HUES6 (cell line): ENCODE measurements at regions not wholly inside any gene's neighbourhood (a gene's known extent, or its start where the extent isn't known, plus 50 kb on each side); places are given as distances from the start of the nearest gene placed in this dataset.

Source experiments
- H3K27ac ChIP-seq: 2 replicates; pipeline ENCODE4 v1.7.0; 2013; ENCODE audit warnings: low read depth, mild to moderate bottlenecking, low read length, inconsistent platforms
- H3K27me3 ChIP-seq: 2 replicates; pipeline ENCODE4 v1.6.1; 2013; ENCODE audit warnings: low read length; ENCODE audit not compliant: control insufficient read depth, insufficient read depth
- H3K36me3 ChIP-seq: 2 replicates; pipeline ENCODE4 v1.6.1; 2013; ENCODE audit warnings: low read length; ENCODE audit not compliant: control insufficient read depth, insufficient read depth
- H3K4me1 ChIP-seq: 2 replicates; pipeline ENCODE4 v1.6.1; 2013; ENCODE audit warnings: low read length; ENCODE audit not compliant: control insufficient read depth, insufficient read depth
- H3K4me3 ChIP-seq: 2 replicates; pipeline ENCODE4 v1.5.1; 2013; ENCODE audit warnings: low read depth, low read length
- H3K9ac ChIP-seq: one replicate; pipeline ENCODE4 v1.6.1; 2013; ENCODE audit warnings: mild to moderate bottlenecking, low read length
- H3K9me3 ChIP-seq: 2 replicates; pipeline ENCODE4 v1.6.1; 2013; ENCODE audit warnings: low read depth, low read length; ENCODE audit not compliant: control insufficient read depth, insufficient read depth

DNA sequence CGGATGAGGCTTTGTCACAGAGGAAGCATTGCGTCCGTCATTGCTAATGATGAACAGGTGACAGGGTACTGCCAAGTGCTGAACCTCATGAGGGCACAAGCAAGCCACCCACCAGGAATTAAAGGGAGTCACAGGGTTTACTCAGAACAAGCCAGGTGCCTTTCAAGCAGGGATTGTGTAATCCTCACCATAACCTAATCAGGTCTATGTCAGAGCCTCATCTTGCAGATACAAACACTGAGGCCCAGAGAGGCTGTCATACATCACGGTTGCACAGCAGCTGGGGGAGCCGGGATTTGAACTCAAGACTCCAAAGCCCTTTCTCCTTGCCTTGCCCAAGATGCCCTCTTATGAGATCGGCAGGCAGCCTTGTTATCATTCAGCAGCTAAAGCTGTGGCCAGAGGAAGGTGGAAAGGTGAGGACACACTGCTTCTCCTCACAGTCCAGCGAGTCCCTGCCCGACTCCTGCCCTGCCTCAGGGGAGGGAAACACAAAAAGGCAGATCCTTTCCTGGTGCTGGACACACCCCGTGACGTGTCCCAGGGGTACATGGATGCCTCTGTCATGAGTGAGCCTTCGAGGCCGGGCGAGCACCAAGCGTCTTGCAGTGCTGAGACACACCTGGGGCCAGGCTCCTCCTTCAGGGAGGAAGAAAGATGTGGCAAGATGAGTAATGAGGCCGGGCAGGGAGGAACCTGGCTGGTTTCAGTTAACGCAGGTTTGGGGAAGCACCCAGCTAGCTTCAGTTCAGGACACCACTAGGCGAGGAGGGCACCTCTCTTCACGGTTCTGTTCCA is 214.9 kb downstream of the LY86 start:
- H3K9me3 ChIP-seq = no peaks in the 10 kb centered on the region; the same call in 1 of the 2 replicates
- H3K27me3 ChIP-seq = no peaks in the 10 kb centered on the region
- H3K4me3 ChIP-seq = no peak overlapping the region
- H3K27ac ChIP-seq = no peak overlapping the region
- no peak overlapping the region for H3K9ac ChIP-seq
- H3K36me3 ChIP-seq = no peaks in the 10 kb centered on the region
- H3K4me1 ChIP-seq = peaks cover 13% of the 10 kb centered on the region; the same call in 1 of the 2 replicates

- Histone ChIP-seq H3K4me1 (peaks cover 17% of the 10 kb centered on the region; the same call in 1 of the 2 replicates), H3K27me3 (no peaks in the 10 kb centered on the region), H3K9ac (no peak overlapping the region), H3K4me3 (no peak overlapping the region), H3K9me3 (no peaks in the 10 kb centered on the region; the same call in 1 of the 2 replicates), H3K36me3 (no peaks in the 10 kb centered on the region), H3K27ac (no peak overlapping the region)
These were observed 216.5 kb downstream of the LY86 start for GRCh38 chr6:6804843-6805615.

DNA sequence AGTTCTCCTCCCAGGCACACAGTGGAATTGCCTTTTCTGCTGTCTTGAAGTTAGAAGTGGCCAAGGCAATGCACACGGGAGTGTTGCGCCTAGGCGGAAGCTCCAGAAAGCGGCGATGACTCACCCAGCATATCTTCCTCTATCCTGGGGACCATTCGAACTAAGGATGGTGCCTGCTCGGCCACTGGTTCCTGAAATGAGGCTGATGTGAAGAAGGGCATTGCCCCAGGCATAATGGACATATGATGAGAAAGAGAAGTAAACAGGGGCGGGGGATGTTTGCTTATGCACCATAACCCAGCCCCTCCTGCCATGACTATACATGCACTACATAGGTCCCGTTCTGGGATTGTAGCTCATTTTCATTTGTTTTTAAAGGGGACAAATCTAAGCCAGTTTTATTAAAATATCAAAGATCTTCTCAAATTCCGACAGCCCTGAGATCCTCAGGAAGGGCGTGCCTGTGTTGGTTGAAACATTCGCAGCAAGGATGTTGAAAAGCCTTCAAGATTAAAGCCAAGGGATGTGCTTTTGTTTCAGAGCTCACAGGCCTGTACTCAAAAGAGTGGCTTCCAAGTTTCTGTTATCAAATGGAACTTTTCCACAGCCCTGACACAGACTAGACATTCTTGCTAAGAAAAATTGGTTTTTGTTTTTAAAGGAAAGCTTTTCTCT is 218.5 kb downstream of the LY86 start:
- Histone ChIP-seq H3K9ac (no peak overlapping the region), H3K36me3 (no peaks in the 10 kb centered on the region), H3K27me3 (no peaks in the 10 kb centered on the region), H3K27ac (no peak overlapping the region), H3K4me1 (peaks cover 33% of the 10 kb centered on the region), H3K4me3 (no peak overlapping the region), H3K9me3 (no peaks in the 10 kb centered on the region; the same call in 1 of the 2 replicates)

DNA sequence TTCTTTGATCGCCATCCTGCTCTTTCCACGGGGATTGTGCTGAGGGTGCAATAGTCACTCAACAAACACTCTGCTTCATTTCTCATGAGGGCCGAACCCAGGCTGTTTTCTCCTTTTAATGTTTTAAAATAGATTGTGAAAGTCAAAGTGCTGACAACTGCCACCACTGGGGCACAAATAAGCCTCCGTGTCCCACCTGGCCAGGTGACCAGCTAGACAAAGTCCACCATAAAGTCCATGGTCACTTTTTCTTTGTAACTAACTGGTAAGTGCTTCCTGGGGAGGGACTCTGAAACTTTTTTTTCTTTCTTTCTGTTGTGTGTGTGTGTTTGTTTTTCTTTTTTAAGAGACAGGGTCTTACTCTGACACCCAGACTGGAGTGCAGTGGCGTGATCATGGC is 219.8 kb downstream of the LY86 start:
- H3K27me3 ChIP-seq = no peaks in the 10 kb centered on the region
- H3K9ac ChIP-seq = no peak overlapping the region
- H3K27ac ChIP-seq = no peak overlapping the region
- H3K4me1 ChIP-seq = peaks cover 40% of the 10 kb centered on the region
- no peaks in the 10 kb centered on the region; the same call in 1 of the 2 replicates for H3K9me3 ChIP-seq
- H3K36me3 ChIP-seq = no peaks in the 10 kb centered on the region
- H3K4me3 ChIP-seq = no peak overlapping the region

- H3K27ac ChIP-seq = no peak overlapping the region
- H3K36me3 ChIP-seq = no peaks in the 10 kb centered on the region
- H3K27me3 ChIP-seq = no peaks in the 10 kb centered on the region
- peaks cover 34% of the 10 kb centered on the region for H3K4me1 ChIP-seq
- no peaks in the 10 kb centered on the region; the same call in 1 of the 2 replicates for H3K9me3 ChIP-seq
- no peak overlapping the region for H3K4me3 ChIP-seq
- no peak overlapping the region for H3K9ac ChIP-seq
These were observed 220.4 kb downstream of the LY86 start for GRCh38 chr6:6808915-6809314.

GRCh38 chr6:6810727-6811126 is 222.2 kb downstream of the LY86 start:
- Histone ChIP-seq H3K27ac (no peak overlapping the region), H3K36me3 (no peaks in the 10 kb centered on the region), H3K4me1 (peaks cover 34% of the 10 kb centered on the region), H3K4me3 (no peak overlapping the region), H3K9ac (peak overlapping the region; percentile 7), H3K9me3 (no peaks in the 10 kb centered on the region), H3K27me3 (no peaks in the 10 kb centered on the region)

- Histone ChIP-seq H3K9me3 (no peaks in the 10 kb centered on the region), H3K36me3 (no peaks in the 10 kb centered on the region), H3K4me3 (peak overlapping the region; percentile 13; the same call in 1 of the 2 replicates), H3K27ac (no peak overlapping the region), H3K4me1 (peaks cover 34% of the 10 kb centered on the region), H3K9ac (peak overlapping the region; percentile 19), H3K27me3 (no peaks in the 10 kb centered on the region)
These were observed 222.8 kb downstream of the LY86 start for GRCh38 chr6:6811128-6812009.

GRCh38 chr6:6812427-6812826 is 223.9 kb downstream of the LY86 start:
- Histone ChIP-seq H3K36me3 (no peaks in the 10 kb centered on the region), H3K4me1 (peaks cover 27% of the 10 kb centered on the region), H3K4me3 (no peak overlapping the region), H3K9ac (no peak overlapping the region), H3K27ac (no peak overlapping the region), H3K27me3 (no peaks in the 10 kb centered on the region), H3K9me3 (no peaks in the 10 kb centered on the region)

DNA sequence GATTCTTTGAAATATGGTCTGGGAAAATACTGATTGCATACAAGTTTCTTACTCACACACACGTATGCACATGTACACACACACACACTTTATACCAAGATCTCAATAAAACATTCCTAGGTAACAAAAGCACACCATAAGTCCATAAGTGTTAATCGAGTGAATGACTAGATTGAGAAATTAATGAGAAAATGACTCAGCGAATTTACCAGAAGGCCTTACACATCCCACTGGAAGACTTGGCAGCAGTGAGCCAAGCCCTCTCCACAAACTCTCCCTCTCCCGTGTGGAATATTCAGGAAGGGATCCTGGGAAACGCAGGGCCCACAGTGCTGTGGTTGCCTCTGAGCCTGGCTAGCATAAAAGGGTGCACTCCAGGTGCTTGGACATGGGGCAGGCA is 227.2 kb downstream of the LY86 start:
- no peak overlapping the region for H3K27ac ChIP-seq
- no peak overlapping the region for H3K4me3 ChIP-seq
- H3K36me3 ChIP-seq = no peaks in the 10 kb centered on the region
- peaks cover 27% of the 10 kb centered on the region for H3K4me1 ChIP-seq
- no peaks in the 10 kb centered on the region for H3K9me3 ChIP-seq
- H3K9ac ChIP-seq = no peak overlapping the region
- H3K27me3 ChIP-seq = no peaks in the 10 kb centered on the region

GRCh38 chr6:6816716-6817115 is 228.2 kb downstream of the LY86 start:
- Histone ChIP-seq H3K27ac (no peak overlapping the region), H3K9me3 (peaks cover 3% of the 10 kb centered on the region; the same call in 1 of the 2 replicates), H3K36me3 (no peaks in the 10 kb centered on the region), H3K4me3 (no peak overlapping the region), H3K9ac (no peak overlapping the region), H3K4me1 (peaks cover 20% of the 10 kb centered on the region), H3K27me3 (no peaks in the 10 kb centered on the region)
